Mesodermal cell (in vitro differentiated cells): ENCODE measurements at regions not wholly inside any gene's neighbourhood (a gene's known extent, or its start where the extent isn't known, plus 50 kb on each side); places are given as distances from the start of the nearest gene placed in this dataset.

Experiments used
- H3K27ac ChIP-seq: 2 replicates; pipeline ENCODE4 v1.7.0; 2013; ENCODE audit warnings: mild to moderate bottlenecking, low read depth, low read length, moderate library complexity; ENCODE audit not compliant: severe bottlenecking
- H3K36me3 ChIP-seq: 2 replicates; pipeline ENCODE4 v1.7.1; 2013; ENCODE audit warnings: mild to moderate bottlenecking, low read length, moderate library complexity; ENCODE audit not compliant: control insufficient read depth, insufficient read depth
- H3K4me1 ChIP-seq: one replicate; pipeline ENCODE4 v1.7.1; 2013; ENCODE audit warnings: mild to moderate bottlenecking, low read length; ENCODE audit not compliant: insufficient read depth, control insufficient read depth, poor library complexity, severe bottlenecking
- H3K4me3 ChIP-seq: 2 replicates; pipeline ENCODE4 v1.7.0; 2013; ENCODE audit warnings: low read length, control low read depth, mild to moderate bottlenecking; ENCODE audit not compliant: insufficient read depth, poor library complexity, severe bottlenecking; ENCODE audit errors: extremely low read depth
- H3K9me3 ChIP-seq: 2 replicates; pipeline ENCODE4 v1.7.1; 2013; ENCODE audit warnings: mild to moderate bottlenecking, low read length, moderate library complexity; ENCODE audit not compliant: control insufficient read depth
- WGBS, 2 experiments: methylation state at CpG; one replicate each; pipeline ENCODE4 v1.1.5; 2013; ENCODE audit warnings: missing lambda C conversion rate in 2 of 2; ENCODE audit not compliant: insufficient coverage in 2 of 2; 5-methylcytosine and 5-hydroxymethylcytosine counted together

- Histone ChIP-seq H3K27ac (no peak overlapping the region), H3K9me3 (no peaks in the 10 kb centered on the region), H3K36me3 (no peaks in the 10 kb centered on the region), H3K4me3 (no peak overlapping the region), H3K4me1 (no peaks in the 10 kb centered on the region)
- WGBS, 2 experiments: 100% methylated on average over 1 of the region's 5 CpGs
Measured at GRCh38 chr12:24421759-24422158, 472.3 kb upstream of the SOX5 start.

- no peak overlapping the region for H3K4me3 ChIP-seq
- no peaks in the 10 kb centered on the region for H3K4me1 ChIP-seq
- H3K9me3 ChIP-seq: no peaks in the 10 kb centered on the region
- no peak overlapping the region for H3K27ac ChIP-seq
- WGBS, 2 experiments: 75% methylated on average over 1 of the region's 1 CpG; no CpG with 5 or more reads in 1 of the 2 experiments
- no peaks in the 10 kb centered on the region for H3K36me3 ChIP-seq
Measured at GRCh38 chr12:24418157-24418556, 468.7 kb upstream of the SOX5 start.

GRCh38 chr12:24416423-24417109 is 467.1 kb upstream of the SOX5 start:
- H3K27ac ChIP-seq: no peak overlapping the region
- H3K36me3 ChIP-seq: no peaks in the 10 kb centered on the region
- 93 to 100% methylated on average over 5 of the region's 7 CpGs for WGBS, 2 experiments
- no peaks in the 10 kb centered on the region for H3K9me3 ChIP-seq
- H3K4me3 ChIP-seq: no peak overlapping the region
- H3K4me1 ChIP-seq: no peaks in the 10 kb centered on the region

- 79 to 98% methylated on average over 3 to 4 of the region's 6 CpGs for WGBS, 2 experiments
- no peak overlapping the region for H3K4me3 ChIP-seq
- no peaks in the 10 kb centered on the region for H3K9me3 ChIP-seq
- H3K36me3 ChIP-seq: no peaks in the 10 kb centered on the region
- H3K27ac ChIP-seq: no peak overlapping the region
- no peaks in the 10 kb centered on the region for H3K4me1 ChIP-seq
Measured at GRCh38 chr12:24415934-24416333, 466.5 kb upstream of the SOX5 start.

- Histone ChIP-seq H3K4me3 (no peak overlapping the region), H3K27ac (no peak overlapping the region), H3K4me1 (no peaks in the 10 kb centered on the region), H3K9me3 (no peaks in the 10 kb centered on the region), H3K36me3 (no peaks in the 10 kb centered on the region)
- WGBS, 2 experiments: 88 to 94% methylated on average over 5 of the region's 5 CpGs
Measured at GRCh38 chr12:24414480-24414879, 465.0 kb upstream of the SOX5 start.

- Histone ChIP-seq H3K9me3 (no peaks in the 10 kb centered on the region), H3K4me3 (no peak overlapping the region), H3K27ac (no peak overlapping the region), H3K36me3 (no peaks in the 10 kb centered on the region), H3K4me1 (no peaks in the 10 kb centered on the region)
- no CpG with 5 or more reads among the region's 8 CpGs for WGBS, 2 experiments
Measured at GRCh38 chr12:24411948-24412347, 462.5 kb upstream of the SOX5 start.

- Histone ChIP-seq H3K27ac (no peak overlapping the region), H3K36me3 (no peaks in the 10 kb centered on the region), H3K4me1 (no peaks in the 10 kb centered on the region), H3K9me3 (no peaks in the 10 kb centered on the region), H3K4me3 (no peak overlapping the region)
- WGBS, 2 experiments: 84 to 96% methylated on average over 3 to 4 of the region's 5 CpGs
Measured at GRCh38 chr12:24409868-24410267, 460.4 kb upstream of the SOX5 start.

GRCh38 chr12:24408305-24408704 is 458.8 kb upstream of the SOX5 start:
- no peaks in the 10 kb centered on the region for H3K9me3 ChIP-seq
- H3K4me1 ChIP-seq: no peaks in the 10 kb centered on the region
- no peak overlapping the region for H3K27ac ChIP-seq
- WGBS, 2 experiments: 80 to 96% methylated on average over 1 to 3 of the region's 5 CpGs
- no peak overlapping the region for H3K4me3 ChIP-seq
- H3K36me3 ChIP-seq: no peaks in the 10 kb centered on the region

GRCh38 chr12:24407884-24408283 is 458.4 kb upstream of the SOX5 start:
- H3K27ac ChIP-seq: no peak overlapping the region
- no peaks in the 10 kb centered on the region for H3K4me1 ChIP-seq
- H3K9me3 ChIP-seq: no peaks in the 10 kb centered on the region
- H3K4me3 ChIP-seq: no peak overlapping the region
- H3K36me3 ChIP-seq: no peaks in the 10 kb centered on the region
- WGBS, 2 experiments: 90 to 91% methylated on average over 5 to 6 of the region's 7 CpGs

GRCh38 chr12:24404086-24404815 is 454.8 kb upstream of the SOX5 start:
- Histone ChIP-seq H3K9me3 (no peaks in the 10 kb centered on the region), H3K4me1 (no peaks in the 10 kb centered on the region), H3K4me3 (no peak overlapping the region), H3K36me3 (no peaks in the 10 kb centered on the region), H3K27ac (no peak overlapping the region)
- 79 to 83% methylated on average over 4 of the region's 6 CpGs for WGBS, 2 experiments

- no peak overlapping the region for H3K4me3 ChIP-seq
- no peaks in the 10 kb centered on the region for H3K9me3 ChIP-seq
- 71 to 80% methylated on average over 1 of the region's 1 CpG for WGBS, 2 experiments
- no peaks in the 10 kb centered on the region for H3K36me3 ChIP-seq
- H3K27ac ChIP-seq: no peak overlapping the region
- no peaks in the 10 kb centered on the region for H3K4me1 ChIP-seq
Measured at GRCh38 chr12:24400533-24400932, 451.1 kb upstream of the SOX5 start.
